ENCODE measurements at regions not wholly inside any gene's neighbourhood (a gene's known extent, or its start where the extent isn't known, plus 50 kb on each side); places are given as distances from the start of the nearest gene placed in this dataset.
A peak's percentile ranks its signal among the peaks of the same experiment; 100 is the strongest.

- H3K4me3 ChIP-seq (ENCODE audit: low read depth, low read length): no peak overlapping the region
- no peak for TF ChIP-seq CTCF (conservative IDR thresholded peaks at IDR 0.05; ENCODE audit: low read depth, low read length)
- DNase-seq (ENCODE audit: low read depth): no peak
Measured at GRCh38 chrX:34557733-34558132, 99.4 kb downstream of the TMEM47 start.

GRCh38 chrX:34555481-34555880 lies 101.6 kb downstream of the TMEM47 start:
- TF ChIP-seq CTCF (conservative IDR thresholded peaks at IDR 0.05; ENCODE audit: low read depth, low read length): no peak
- no peak overlapping the region for H3K4me3 ChIP-seq (ENCODE audit: low read depth, low read length)
- no peak for DNase-seq (ENCODE audit: low read depth)

GRCh38 chrX:34546366-34546765 lies 110.7 kb downstream of the TMEM47 start:
- TF ChIP-seq CTCF (conservative IDR thresholded peaks at IDR 0.05; ENCODE audit: low read depth, low read length): no peak
- no peak overlapping the region for H3K4me3 ChIP-seq (ENCODE audit: low read depth, low read length)
- DNase-seq (ENCODE audit: low read depth): peak; percentile 4

GRCh38 chrX:34528081-34528480 lies 129.0 kb downstream of the TMEM47 start:
- no peak overlapping the region for H3K4me3 ChIP-seq (ENCODE audit: low read depth, low read length)
- DNase-seq (ENCODE audit: low read depth): no peak
- TF ChIP-seq CTCF (conservative IDR thresholded peaks at IDR 0.05; ENCODE audit: low read depth, low read length): no peak

- peak; percentile 33 for TF ChIP-seq CTCF (conservative IDR thresholded peaks at IDR 0.05; ENCODE audit: low read depth, low read length)
- DNase-seq (ENCODE audit: low read depth): peak; percentile 33
- H3K4me3 ChIP-seq (ENCODE audit: low read depth, low read length): no peak overlapping the region
Measured at GRCh38 chrX:34521563-34521962, 135.5 kb downstream of the TMEM47 start.

- no peak for TF ChIP-seq CTCF (conservative IDR thresholded peaks at IDR 0.05; ENCODE audit: low read depth, low read length)
- no peak overlapping the region for H3K4me3 ChIP-seq (ENCODE audit: low read depth, low read length)
- no peak for DNase-seq (ENCODE audit: low read depth)
Measured at GRCh38 chrX:34509394-34509793, 147.7 kb downstream of the TMEM47 start.

GRCh38 chrX:34503119-34503518 lies 154.0 kb downstream of the TMEM47 start:
- no peak for DNase-seq (ENCODE audit: low read depth)
- no peak overlapping the region for H3K4me3 ChIP-seq (ENCODE audit: low read depth, low read length)
- no peak for TF ChIP-seq CTCF (conservative IDR thresholded peaks at IDR 0.05; ENCODE audit: low read depth, low read length)

All from choroid plexus epithelial cell (primary cell).